ENCODE measurements at regions not wholly inside any gene's neighbourhood (a gene's known extent, or its start where the extent isn't known, plus 50 kb on each side); places are given as distances from the start of the nearest gene placed in this dataset.

DNA sequence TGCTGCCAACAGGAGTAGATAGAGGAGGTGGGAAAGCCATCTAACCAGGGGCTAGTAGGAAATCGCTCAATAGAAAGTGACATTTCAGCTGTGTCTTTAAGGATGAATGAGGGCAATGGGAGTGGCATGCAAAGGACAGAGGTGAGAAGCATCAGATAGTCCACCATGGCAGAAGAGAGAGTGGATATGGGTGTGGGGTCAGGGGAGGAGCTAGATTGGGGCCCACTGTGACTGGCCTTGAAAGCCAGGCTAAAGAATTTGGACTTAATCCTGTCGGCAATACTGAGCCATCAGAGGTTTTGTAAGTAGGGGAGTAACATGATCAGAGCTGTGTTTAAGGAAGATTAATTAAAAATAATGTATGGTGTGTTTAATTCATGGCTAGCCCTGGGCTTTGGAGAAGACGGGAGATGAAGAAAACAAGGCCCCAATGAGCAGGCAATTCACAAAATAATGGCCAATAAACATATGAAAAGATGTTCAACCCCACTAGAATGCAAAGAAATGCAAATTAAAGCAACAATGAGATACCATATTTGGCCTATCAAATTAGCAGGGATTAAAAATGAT, 98.1 kb upstream of the PJA1 start:
- Histone ChIP-seq H3K4me3 (no peak overlapping the region), H3K9me3 (no peaks in the 10 kb centered on the region), H3K4me1 (peaks cover 0 to 6% (median 2%) of the 10 kb centered on the region in 4 donors), H3K27ac (replicated peaks in 1 of 4) (no peak overlapping the region), H3K27me3 (peaks cover 0 to 4% (median 0%) of the 10 kb centered on the region in 4 donors), H3K36me3 (no peaks in the 10 kb centered on the region)
- 84% methylated on average over 3 of the region's 3 CpGs for WGBS
- no peak for DNase-seq (ENCODE audit: extremely low spot score)
- intact Hi-C loops (cut with DNase I): no loop called here
- TF ChIP-seq POLR2A (IDR thresholded peaks at IDR 0.05; ENCODE audit: low read depth) (no peak), POLR2AphosphoS5 (IDR thresholded peaks at IDR 0.05) (no peak), EP300 (IDR thresholded peaks at IDR 0.05) (no peak)
- TF ChIP-seq, protein P1, sequence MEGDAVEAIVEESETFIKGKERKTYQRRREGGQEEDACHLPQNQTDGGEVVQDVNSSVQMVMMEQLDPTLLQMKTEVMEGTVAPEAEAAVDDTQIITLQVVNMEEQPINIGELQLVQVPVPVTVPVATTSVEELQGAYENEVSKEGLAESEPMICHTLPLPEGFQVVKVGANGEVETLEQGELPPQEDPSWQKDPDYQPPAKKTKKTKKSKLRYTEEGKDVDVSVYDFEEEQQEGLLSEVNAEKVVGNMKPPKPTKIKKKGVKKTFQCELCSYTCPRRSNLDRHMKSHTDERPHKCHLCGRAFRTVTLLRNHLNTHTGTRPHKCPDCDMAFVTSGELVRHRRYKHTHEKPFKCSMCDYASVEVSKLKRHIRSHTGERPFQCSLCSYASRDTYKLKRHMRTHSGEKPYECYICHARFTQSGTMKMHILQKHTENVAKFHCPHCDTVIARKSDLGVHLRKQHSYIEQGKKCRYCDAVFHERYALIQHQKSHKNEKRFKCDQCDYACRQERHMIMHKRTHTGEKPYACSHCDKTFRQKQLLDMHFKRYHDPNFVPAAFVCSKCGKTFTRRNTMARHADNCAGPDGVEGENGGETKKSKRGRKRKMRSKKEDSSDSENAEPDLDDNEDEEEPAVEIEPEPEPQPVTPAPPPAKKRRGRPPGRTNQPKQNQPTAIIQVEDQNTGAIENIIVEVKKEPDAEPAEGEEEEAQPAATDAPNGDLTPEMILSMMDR (IDR thresholded peaks at IDR 0.05): no peak

DNA sequence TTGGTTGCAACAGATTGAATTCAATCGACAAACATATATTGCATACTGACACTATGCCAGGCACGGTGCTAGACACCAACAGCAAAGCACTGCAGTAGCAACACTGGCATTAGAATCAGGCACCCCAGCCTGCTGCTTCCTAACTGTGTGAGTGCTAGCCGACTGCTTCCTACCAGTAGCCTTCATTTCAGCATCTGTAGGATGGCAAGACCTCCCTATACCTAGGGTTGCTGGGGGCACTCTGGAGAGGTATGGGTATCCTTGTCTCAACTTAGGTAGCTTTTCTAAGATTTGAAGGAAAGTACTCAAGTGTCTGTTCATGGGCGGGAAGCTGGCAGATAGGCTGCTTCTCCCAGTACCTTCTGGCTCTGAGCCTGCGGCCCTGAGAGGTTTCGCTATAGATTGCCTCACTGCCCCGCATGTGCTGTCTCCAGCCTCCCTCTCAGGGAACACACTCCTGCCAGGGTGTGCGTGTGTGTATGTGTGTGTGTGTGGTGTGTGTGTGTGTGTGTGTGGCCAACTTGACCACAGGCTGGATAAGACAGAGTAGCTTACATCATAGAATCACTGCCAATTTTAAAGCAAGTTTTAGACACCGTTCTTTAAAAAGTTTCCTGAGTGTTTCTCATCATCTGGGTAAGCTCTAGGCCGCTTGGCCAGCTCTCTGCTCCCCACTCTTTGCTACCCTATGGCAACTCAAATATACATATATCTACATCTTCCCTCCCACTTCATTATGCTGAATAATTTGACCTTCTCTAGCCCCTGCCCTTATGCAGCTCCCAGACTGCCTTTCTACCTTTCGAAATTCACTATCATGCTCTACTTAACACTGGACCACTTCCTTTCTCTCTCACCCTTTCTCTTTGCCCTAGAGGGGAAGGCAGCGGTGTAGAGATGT, 97.0 kb upstream of the PJA1 start:
- intact Hi-C loops (cut with DNase I): no loop called here
- 60% methylated on average over 11 of the region's 12 CpGs for WGBS
- no peak overlapping the region for H3K4me3 ChIP-seq
- H3K4me1 ChIP-seq: peaks cover 0 to 6% (median 2%) of the 10 kb centered on the region in 4 donors
- DNase-seq (ENCODE audit: extremely low spot score): no peak
- no peaks in the 10 kb centered on the region for H3K36me3 ChIP-seq
- no peak for TF ChIP-seq POLR2A (IDR thresholded peaks at IDR 0.05; ENCODE audit: low read depth)
- TF ChIP-seq, protein P1 (IDR thresholded peaks at IDR 0.05): no peak
- no peak for TF ChIP-seq POLR2AphosphoS5 (IDR thresholded peaks at IDR 0.05)
- no peak for TF ChIP-seq EP300 (IDR thresholded peaks at IDR 0.05)
- H3K27ac ChIP-seq (replicated peaks in 1 of 4): no peak overlapping the region
- H3K9me3 ChIP-seq: no peaks in the 10 kb centered on the region
- H3K27me3 ChIP-seq: peaks cover 0 to 4% (median 0%) of the 10 kb centered on the region in 4 donors

DNA sequence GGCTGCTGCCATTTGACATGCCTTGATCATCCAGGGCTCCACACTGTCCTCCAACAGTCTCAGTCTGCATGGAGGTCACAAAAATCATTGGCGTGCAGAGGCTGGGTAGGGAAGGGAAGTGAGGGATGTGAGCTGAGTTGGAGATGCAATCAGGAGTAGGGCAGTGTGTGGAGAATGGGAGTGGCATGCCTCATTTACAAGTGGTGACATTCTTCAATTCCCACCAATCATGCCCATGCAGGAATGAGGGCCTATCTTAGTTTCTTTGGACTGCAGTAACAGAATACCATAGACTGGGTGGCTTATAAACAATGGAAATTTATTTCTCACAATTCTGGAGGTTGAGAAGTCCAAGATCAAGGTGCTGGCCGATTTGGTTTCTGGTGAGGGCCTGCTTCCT, 94.9 kb upstream of the PJA1 start:
- Histone ChIP-seq H3K4me1 (peaks cover 0 to 17% (median 7%) of the 10 kb centered on the region in 4 donors), H3K27me3 (peaks cover 0 to 4% (median 0%) of the 10 kb centered on the region in 4 donors), H3K27ac (replicated peaks in 1 of 4) (no peak overlapping the region), H3K4me3 (no peak overlapping the region), H3K9me3 (no peaks in the 10 kb centered on the region), H3K36me3 (no peaks in the 10 kb centered on the region)
- DNase-seq (ENCODE audit: extremely low spot score): no peak
- 71% methylated on average over 2 of the region's 2 CpGs for WGBS
- no peak for TF ChIP-seq EP300 (IDR thresholded peaks at IDR 0.05)
- no peak for TF ChIP-seq POLR2AphosphoS5 (IDR thresholded peaks at IDR 0.05)
- TF ChIP-seq POLR2A (IDR thresholded peaks at IDR 0.05; ENCODE audit: low read depth): no peak
- intact Hi-C loops (cut with DNase I): no loop called here

DNA sequence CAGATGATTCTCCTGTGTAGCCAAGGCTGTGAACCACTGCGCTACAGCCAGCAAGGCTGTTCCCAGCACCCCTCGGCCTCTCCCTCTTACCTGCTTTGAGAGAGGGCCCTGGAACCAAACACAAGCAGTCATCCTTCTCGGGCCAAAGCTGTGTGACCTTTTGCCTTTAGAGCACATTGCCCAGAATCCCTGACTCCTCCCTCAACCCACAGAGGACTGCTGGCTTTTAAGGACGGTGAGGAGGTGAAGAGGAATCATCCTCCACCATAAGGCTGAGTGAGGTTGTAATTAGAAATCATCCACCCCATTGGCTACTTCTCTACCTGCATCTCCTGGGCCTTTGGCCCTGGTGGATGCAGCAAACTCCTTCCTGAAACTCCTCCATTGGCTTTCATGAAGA, 93.6 kb upstream of the PJA1 start:
- Histone ChIP-seq H3K9me3 (no peaks in the 10 kb centered on the region), H3K27me3 (peaks cover 0 to 4% (median 0%) of the 10 kb centered on the region in 4 donors), H3K27ac (replicated peaks in 1 of 4) (no peak overlapping the region), H3K36me3 (no peaks in the 10 kb centered on the region), H3K4me1 (peaks cover 0 to 17% (median 7%) of the 10 kb centered on the region in 4 donors), H3K4me3 (no peak overlapping the region)
- DNase-seq (ENCODE audit: extremely low spot score): no peak
- intact Hi-C loops (cut with DNase I): no loop called here
- TF ChIP-seq EP300 (IDR thresholded peaks at IDR 0.05): no peak
- TF ChIP-seq, protein P1 (IDR thresholded peaks at IDR 0.05): no peak
- no peak for TF ChIP-seq POLR2AphosphoS5 (IDR thresholded peaks at IDR 0.05)
- no peak for TF ChIP-seq POLR2A (IDR thresholded peaks at IDR 0.05; ENCODE audit: low read depth)
- WGBS: 72% methylated on average over 4 of the region's 4 CpGs

DNA sequence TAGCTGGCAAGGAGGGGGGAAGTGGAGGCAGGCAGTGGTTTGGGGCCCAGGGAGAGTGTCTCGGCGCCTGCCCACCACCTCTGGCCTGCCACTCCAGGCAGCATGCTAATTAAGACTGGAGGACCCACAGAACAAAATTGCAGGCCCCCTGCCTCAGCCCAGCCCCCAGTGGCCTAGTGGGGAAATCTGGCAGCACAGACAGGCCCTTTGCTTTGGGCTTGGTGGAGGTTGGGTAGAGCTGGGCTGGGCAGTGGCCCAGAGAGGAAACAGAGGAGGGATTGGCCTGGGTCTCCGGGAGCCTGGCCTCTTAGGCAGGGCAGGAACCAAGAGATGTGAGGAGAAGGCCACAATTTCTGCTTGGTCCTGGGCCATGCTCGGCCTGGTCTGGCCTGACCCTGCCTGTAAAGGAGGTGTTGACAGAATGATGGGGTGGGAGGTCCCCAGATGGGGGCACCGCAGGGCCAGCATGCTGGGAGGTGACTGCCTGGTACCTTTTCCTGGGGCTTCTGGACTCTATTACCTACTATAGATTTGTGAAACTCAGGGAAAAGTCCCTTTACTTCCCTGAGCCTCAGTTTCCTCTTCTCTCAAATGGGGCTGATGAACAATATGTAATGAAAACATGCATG, 92.4 kb upstream of the PJA1 start:
- H3K4me3 ChIP-seq: no peak overlapping the region
- no peaks in the 10 kb centered on the region for H3K9me3 ChIP-seq
- H3K36me3 ChIP-seq: no peaks in the 10 kb centered on the region
- H3K27me3 ChIP-seq: peaks cover 0 to 4% (median 0%) of the 10 kb centered on the region in 4 donors
- no peak for DNase-seq (ENCODE audit: extremely low spot score)
- no peak overlapping the region for H3K27ac ChIP-seq (replicated peaks in 1 of 4)
- 75% methylated on average over 5 of the region's 5 CpGs for WGBS
- peaks cover 0 to 13% (median 6%) of the 10 kb centered on the region in 4 donors for H3K4me1 ChIP-seq
- TF ChIP-seq EP300 (IDR thresholded peaks at IDR 0.05) (no peak), POLR2AphosphoS5 (IDR thresholded peaks at IDR 0.05) (no peak), POLR2A (IDR thresholded peaks at IDR 0.05; ENCODE audit: low read depth) (no peak)
- TF ChIP-seq, protein P1 (IDR thresholded peaks at IDR 0.05): no peak
- intact Hi-C loops (cut with DNase I): no loop called here

All from esophagus muscularis mucosa (tissue), 4 donors.